HG02885 (cell line): ENCODE measurements at regions not wholly inside any gene's neighbourhood (a gene's known extent, or its start where the extent isn't known, plus 50 kb on each side); places are given as distances from the start of the nearest gene placed in this dataset.
"Not testable (repeated sequence)": the region's sequence is repeated elsewhere in the genome, so short reads cannot be mapped to it uniquely, and the experiment has no call there.

ENCODE experiments used
- ATAC-seq: cut with Tn5 transposase; IDR thresholded peaks from one replicate; pipeline ENCODE4 v1.9.1; 2021; ENCODE audit warnings: mild to moderate bottlenecking; ENCODE audit not compliant: unreplicated experiment, poor library complexity

DNA sequence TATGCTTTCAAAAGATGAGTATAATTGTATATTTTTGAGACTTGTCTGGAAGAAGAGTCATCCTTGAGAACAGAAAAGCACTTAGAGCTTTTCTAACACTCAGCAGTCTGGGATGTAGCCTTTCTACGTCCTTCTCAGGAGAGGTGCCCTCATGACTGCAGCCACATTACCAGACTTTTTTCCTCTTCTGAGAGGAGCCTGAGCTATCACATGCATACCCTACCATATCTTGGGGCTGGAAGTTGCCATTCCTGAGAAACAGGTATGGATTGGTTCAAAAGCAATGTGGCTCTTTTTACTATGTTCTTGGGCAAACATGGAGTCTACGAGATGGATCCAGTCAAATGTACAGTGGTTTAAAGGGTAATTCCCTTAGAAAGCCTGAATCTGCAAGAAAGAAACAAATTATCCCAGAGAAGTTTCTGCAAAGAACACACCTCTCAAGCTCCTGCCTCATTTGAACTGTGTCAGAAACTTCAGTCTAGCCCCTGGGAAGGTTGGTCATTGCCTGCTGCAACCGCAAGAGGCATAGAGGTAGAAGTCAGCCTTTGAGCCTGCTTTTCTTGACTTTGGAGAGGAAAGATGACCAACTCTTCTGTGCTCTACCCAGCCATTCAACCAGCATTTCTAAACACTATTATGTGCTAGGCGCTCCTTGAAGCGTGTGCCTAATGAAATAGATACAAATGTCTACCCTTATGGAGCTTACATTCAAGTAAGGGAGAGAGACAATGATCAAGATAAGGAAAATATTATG is 401.9 kb upstream of the ACTBL2 start:
- ATAC-seq, result no peak

DNA sequence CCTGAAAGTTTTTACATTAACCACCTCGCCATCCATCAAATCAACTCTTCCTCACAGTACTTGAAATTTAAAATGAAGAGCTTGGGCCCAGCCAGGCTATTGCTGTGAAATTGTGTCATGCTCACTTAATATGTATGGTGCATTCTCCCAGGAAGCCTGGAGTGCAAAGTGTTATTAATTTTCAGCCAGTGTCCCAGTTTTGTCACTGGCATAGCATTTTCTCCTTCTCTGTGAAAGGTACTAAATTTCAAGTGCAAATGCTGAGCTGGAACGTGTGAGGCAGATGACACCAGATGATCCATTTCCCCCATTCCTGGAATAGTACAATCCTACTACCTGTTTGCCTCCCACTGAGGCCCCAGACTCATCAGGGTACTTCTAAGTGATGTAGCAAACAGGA is 397.6 kb upstream of the ACTBL2 start:
- ATAC-seq, result no peak

DNA sequence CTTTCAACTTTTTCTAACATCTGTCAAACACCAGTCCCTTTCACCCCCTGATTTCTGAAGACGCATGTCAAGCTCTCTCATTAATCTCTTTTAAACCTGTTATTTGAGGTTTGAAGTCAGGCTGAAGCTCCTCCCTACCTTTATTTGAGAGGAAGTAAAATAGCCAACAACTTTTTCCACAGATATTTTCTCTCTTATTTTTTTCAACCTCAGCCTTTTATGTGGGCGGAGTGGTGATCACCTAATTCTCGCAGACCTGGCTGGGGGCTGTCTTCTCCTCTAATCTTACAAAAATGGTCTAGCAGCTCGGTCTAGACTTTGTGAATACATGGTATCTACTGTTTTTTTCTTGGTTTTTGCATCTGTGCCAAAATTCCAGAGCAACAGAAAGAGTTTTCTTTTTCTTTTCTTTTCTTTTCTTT is 395.7 kb upstream of the ACTBL2 start:
- ATAC-seq, result no peak

DNA sequence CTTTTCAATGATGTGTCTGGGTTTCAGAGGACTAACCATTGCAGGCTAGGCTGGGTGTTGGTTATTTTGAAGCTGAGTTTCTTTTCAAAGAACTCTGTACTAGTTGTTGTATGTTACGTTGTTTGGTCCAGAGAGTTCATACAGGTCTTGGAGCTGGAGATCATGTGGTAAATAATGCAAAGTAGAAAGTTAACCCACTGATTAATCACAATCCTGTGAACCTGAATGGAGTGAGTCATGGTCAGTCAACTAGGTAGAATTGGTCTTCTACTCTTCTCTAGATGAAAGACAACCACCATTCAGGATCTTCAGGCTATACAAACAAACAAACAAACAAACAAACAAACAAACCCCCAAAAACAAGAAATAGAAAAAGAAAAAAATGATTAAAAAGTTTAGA is 388.9 kb upstream of the ACTBL2 start:
- ATAC-seq, result no peak

DNA sequence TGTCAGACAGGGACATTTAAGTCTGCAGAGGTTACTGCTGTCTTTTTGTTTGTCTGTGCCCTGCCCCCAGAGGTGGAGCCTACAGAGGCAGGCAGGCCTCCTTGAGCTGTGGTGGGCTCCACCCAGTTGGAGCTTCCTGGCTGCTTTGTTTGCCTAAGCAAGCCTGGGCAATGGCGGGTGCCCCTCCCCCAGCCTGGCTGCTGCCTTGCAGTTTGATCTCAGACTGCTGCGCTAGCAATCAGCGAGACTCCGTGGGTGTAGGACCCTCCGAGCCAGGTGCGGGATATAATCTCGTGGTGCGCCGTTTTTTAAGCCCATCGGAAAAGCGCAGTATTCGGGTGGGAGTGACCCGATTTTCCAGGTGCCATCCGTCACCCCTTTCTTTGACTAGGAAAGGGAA is 387.7 kb upstream of the ACTBL2 start:
- not testable (repeated sequence) for ATAC-seq

DNA sequence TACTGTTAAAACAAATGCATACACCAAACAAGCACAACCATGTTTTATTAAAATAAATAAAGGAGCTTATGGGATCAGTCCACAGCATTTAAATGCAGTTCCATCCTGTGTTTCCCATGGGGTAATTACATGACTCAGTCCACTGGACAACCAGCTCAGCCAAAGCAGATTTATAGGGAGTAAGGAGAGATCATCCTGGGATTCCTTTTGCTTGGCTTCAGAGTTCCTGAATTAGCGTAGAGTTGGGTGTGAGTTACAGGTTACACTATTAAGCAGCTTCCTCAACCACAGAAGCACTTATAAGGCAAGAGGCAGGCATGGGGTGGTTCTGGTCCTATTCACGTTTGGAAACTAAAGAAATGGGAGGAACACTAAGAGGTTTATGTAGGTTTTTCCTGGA is 381.1 kb upstream of the ACTBL2 start:
- ATAC-seq, result no peak

DNA sequence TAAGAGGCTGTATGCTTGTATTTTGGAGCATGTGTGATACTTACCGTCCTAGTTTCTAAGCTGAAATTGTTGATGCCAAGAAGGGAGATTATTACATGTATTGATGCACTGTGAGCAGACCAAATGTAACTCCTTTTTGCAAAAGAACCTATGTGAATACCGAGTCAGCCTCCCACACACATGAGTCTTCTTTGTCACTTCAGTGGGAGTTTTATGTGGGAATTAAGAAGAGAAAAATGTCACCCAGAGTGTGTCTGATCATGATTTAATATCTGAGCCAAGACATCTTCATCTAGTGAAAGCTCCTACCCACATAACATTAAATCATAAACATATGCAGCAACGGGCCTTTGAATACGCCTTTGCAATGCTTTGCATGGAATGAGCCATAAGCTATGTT is 380.3 kb upstream of the ACTBL2 start:
- no peak for ATAC-seq

DNA sequence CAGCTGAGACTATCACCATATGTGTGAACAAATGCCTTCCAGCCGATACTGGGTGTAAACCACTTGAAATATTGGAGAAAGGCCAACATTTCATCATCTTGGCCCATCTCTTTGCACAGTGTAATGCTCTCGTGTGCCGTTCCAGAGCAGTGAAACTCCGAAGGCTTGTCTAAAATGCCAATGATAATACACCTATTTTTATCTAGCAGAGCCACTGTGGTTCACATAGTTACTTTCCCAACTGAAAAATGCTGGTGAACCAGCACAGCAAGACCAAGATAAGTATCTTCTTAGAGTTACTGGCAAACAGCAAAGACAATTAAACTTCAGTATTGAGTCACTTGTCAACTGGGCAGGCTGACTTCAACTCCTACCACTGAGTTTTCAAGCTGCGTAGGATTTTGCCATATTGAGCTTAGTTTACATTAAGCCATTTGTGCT is 379.9 kb upstream of the ACTBL2 start:
- ATAC-seq, result no peak

DNA sequence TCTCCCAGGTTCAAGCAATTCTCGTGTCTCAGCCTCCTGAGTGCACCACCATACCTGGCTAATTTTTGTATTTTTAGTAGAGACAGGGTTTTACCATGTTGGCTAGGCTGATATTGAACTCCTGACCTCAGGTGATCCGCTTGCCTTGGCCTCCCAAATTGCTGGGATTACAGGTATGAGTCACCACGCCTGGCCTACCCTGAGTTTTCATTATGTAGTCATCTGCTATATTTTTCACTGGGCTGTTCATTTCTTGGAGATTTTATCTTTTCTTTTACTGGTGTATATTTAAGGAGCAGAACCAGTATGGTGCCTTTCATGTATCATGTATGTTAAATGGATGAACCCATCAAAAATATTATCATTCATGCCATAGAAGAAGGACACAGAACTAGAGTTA is 377.0 kb upstream of the ACTBL2 start:
- no peak for ATAC-seq

DNA sequence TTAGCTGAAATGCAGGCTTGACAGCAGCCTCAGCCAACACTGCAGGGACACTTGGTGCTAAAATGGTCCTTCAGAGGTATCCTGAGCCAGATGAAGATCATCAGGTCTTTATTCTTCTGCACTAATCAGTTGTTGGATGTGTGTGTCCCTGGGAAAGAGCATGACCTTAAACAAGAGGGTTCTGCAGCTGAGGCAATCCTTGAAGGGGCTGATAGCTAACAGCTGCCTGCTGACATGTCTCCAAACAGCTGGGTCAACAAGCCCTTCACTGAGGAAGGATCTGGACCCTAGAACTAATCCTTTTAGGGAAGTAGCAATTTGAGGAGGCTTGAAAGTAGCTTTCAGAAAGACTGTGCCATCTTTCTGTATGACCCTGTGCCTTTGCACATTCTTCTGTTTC is 376.3 kb upstream of the ACTBL2 start:
- no peak for ATAC-seq

DNA sequence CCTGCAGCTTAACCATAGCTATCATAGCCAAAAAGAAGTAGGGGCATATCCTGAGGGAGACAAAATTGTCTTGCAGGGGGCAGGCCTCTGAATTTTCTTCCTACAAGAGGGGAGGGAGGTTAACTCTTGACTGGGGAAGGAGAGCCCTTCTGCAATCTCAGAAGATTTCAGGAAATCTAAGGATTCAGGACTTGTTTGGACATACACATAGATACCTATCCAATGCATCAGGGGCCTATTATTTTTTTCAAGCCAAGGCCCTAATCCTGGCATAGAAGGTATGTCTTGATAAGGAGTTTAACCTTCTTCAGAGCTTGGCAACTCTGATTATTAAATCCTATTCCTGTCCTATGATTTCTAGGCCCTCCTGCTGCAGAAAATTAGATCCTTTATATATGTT is 375.1 kb upstream of the ACTBL2 start:
- ATAC-seq, result no peak

DNA sequence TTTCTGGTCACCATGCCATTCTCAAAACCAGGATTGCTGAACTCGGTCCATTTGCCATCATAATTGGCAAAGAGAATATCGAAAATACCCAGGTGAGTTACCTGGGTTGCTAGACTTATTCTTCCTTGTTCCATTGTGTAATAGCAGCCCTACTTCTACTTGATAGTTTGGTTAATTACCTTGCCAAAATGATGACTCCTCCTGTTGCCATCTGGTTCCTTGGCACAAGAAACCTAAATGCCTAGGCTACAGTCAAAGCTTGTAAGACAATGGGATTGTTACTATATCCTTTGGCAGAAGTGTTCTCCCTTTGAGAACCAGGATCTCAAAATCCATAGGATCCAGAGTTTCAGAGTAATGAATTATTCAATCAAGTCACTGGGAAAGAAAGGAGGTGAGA is 373.2 kb upstream of the ACTBL2 start:
- no peak for ATAC-seq

DNA sequence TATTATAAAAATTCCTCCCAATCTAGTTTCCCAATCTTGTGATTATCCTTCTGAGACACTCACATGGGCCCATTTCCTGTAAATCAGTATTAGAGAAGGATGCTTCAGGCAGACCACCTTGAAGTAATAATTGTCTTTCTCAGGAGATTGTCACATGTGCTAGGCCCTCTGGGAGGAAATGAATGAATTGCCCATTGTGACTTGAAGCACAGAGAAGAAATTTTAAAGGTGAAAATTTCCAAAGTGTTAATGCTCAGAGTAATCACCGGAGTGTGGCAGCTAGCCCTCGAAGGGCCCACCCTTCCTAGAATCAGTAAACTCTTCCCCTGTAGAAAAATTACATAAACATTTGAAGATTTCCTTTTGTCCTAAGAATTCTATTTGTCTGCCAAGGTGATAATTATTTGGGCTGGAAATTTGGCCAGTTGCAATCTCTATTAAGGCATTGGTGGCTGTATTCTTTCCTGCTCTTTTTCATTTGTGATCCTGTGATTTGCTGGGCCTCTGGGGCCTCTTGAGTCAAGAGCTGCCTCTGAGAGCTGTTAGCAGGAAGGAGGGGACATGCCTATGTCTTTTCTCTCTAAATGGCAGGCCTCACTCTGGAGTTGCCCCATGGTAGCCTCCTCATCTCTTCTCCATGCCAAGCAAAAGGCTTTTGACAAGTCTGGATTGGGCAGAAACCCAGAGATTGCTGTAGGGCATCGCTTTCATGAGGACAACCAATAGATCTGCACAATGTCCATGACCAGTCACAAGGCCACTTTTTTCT is 371.5 kb upstream of the ACTBL2 start:
- ATAC-seq, result no peak

DNA sequence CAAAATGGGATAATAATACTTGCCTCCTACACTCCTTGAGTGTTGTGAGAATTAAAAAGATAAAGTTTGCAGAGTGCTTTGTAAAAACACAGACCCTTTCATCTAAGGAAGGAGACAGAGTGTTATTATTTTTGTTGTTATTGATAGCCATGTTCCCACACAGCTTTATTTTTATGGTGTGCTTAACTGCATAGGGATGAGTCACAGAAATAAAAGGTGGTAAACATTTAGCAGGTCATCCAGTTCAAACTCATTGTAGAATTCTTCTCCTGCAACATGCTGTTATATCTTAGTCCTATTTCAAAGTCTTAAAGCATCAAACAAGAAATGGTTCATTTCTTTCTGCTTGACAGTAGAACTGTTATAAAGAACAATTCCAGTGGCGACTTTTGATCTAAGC is 367.5 kb upstream of the ACTBL2 start:
- ATAC-seq, result no peak

DNA sequence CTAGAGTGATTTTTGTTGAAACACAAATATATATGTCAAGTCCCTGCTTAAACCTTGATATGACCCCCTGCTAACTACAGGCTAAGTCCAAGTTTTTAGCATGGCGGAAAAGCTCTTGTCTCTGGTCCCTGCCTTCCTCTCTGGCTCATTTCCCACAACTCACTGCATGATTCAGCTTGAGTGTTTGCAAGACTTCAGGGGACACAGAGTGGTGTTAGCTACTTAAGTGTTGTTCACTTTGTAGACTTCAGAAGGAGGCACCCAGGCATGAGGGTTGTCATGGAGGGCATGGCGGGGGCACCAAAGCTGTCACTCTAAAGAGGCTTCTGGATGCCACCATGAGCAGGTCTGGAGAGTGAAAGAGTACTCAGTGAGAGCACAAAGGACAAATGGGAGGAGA is 362.4 kb upstream of the ACTBL2 start:
- ATAC-seq, result no peak

DNA sequence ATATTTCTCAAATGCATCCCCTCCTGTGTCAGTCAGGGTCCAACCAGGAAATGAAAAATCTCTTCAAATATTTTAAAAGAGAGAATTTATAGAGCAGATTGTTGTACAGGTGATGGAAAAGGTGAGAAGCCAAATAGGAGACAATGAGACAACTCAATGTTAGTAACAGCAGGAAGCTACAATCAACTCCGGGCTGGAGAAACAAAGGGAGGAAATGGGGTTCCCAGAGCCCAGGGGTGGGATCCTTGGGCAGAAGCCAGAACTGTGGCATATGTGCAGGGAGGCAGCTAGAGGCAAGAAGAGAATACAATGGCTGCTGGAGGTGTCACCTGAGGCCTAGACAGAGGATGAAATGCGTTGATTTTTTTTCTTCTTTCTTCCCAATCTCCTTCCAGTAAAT is 361.8 kb upstream of the ACTBL2 start:
- ATAC-seq, result no peak

DNA sequence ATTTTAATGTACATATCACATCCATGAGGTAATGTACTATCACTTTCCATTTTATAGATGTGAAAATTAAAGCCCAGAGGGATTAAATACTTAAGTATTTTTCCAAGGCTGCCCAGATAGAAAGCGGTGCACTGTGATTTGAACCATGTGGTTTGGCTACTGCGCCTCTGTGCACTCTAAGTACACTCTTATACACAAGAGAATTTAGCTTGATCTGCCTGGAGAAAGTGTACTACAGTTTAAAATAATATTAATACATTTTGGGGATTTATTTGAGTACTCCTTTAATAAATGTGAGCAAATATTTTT is 360.4 kb upstream of the ACTBL2 start:
- no peak for ATAC-seq

DNA sequence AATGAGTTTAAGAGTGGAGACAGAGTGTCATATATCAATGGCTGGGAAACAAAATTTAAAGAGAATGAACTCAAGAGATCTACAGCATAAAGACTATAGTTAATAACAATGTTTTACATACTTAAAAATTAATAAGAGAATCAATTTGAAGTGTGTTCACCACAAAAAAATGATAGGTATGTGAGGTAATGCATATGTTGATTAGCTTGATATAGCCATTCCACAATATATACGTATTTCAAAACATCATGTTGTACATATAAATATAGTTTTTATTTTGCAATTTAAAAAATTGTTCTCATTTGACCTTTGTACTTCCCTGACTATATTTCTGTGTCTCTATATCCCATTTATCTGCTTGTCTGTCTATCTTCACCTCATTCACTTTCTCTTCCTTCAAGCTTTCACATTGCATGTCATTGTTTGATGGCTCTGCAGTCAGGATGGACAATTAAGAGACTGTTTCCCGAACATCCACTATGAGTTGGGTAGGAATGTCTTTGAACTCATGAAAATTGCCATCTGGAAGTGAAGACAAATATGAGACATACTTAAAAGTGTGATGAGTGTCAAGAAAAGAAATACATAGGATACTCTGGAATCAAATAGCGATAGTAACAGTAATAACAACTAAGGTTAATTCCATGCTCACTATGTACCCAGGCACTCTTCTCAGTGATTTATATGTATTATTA is 359.9 kb upstream of the ACTBL2 start:
- no peak for ATAC-seq

DNA sequence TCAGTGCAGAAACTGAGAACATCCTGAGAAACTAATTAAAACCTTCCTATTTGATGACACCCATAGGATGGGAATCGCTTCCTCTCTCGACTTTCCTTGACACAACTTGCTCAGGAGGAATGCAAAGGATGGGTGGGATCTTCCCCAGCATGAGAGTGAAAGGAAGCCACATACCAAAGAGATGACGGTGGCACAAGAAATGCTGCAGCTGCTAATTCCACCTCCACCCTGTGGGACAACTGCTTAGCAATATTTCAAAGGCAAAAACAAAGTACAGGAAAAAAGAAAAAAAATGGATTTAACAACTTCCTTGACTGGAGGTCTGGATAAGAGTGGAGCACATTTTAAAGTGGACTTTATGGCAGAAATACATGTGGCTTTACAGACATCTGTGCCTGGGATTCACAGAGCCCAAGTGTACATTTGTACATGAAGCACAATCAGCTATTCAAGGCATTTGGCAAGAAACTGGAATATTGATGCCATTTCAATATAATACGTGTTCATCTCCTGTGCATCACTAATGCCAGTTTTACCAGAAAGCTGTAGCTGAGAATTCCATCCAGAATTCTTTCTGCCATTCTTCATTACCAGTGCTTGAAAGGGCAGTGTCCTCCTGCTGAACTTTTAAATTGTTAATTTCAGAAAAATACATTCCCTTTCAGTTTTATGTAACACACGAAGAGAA is 359.2 kb upstream of the ACTBL2 start:
- no peak for ATAC-seq

DNA sequence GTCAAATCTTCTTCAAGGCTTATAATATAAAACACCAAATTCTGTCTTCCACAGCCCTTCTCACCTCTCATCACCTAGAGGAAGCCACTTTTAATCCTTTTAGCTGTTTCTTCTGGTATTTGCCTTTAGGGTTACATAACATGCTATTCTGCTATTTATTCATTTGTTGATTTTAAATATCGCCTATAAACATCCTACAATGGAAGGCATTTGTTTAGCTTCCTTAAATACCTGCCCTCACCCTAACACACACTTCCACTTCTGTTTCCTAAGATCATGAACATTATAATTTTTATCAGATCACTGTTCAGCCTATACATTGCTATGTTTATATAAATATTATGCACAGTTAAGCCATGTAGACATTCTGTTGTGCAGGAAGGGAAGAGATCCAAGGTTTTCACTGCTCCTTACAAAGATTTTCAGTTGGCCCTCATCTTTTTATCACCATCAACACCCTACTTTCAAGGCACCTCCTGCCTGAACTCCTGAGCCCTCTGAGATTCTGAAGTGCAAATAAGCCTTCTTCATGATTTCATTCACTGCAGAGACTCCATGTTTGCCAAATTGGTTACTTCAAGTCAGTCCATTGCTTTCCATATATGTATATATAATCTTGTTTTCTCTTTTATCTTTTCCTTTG is 356.9 kb upstream of the ACTBL2 start:
- ATAC-seq, result no peak
